NB4 (cell line): ENCODE measurements at regions not wholly inside any gene's neighbourhood (a gene's known extent, or its start where the extent isn't known, plus 50 kb on each side); places are given as distances from the start of the nearest gene placed in this dataset.

ENCODE experiments used
- CTCF ChIP-seq: IDR thresholded peaks from one replicate; pipeline ENCODE4 v1.5.1; 2012; ENCODE audit warnings: low read depth, low read length
- POLR2A ChIP-seq: IDR thresholded peaks from 2 replicates; pipeline ENCODE4 v1.6.1; 2011; ENCODE audit warnings: mild to moderate bottlenecking; ENCODE audit not compliant: insufficient read length; ENCODE audit errors: extremely low read depth

- no peak for TF ChIP-seq POLR2A
- TF ChIP-seq CTCF, result no peak
Measured at GRCh38 chr12:111285200-111285599, 83.7 kb downstream of the PHETA1 start.
